ENCODE measurements at regions not wholly inside any gene's neighbourhood (a gene's known extent, or its start where the extent isn't known, plus 50 kb on each side); places are given as distances from the start of the nearest gene placed in this dataset.

DNA sequence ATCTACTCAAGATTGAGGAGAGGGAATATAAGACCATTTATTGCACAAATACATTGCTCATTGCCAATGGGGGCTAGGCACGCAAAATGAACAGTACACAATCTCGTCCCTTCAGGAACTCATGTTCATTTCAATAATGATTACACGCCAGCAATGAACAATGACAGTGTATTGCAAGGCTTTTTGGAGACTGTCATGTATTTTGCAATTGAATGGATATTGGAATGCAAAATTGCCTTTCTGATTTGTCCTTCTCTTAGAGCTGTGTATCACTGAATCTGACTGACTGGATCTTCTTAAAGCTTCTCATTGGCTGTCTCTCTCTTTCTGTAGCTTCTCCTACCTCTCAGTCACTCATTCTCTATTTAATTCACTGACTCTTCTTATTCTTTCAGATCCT, 400.2 kb upstream of the DCN start:
- TF ChIP-seq, protein P1, sequence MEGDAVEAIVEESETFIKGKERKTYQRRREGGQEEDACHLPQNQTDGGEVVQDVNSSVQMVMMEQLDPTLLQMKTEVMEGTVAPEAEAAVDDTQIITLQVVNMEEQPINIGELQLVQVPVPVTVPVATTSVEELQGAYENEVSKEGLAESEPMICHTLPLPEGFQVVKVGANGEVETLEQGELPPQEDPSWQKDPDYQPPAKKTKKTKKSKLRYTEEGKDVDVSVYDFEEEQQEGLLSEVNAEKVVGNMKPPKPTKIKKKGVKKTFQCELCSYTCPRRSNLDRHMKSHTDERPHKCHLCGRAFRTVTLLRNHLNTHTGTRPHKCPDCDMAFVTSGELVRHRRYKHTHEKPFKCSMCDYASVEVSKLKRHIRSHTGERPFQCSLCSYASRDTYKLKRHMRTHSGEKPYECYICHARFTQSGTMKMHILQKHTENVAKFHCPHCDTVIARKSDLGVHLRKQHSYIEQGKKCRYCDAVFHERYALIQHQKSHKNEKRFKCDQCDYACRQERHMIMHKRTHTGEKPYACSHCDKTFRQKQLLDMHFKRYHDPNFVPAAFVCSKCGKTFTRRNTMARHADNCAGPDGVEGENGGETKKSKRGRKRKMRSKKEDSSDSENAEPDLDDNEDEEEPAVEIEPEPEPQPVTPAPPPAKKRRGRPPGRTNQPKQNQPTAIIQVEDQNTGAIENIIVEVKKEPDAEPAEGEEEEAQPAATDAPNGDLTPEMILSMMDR (IDR thresholded peaks at IDR 0.05; ENCODE audit: insufficient read depth, low read depth, low read length) = no peak
- TF ChIP-seq EZH2 (IDR thresholded peaks at IDR 0.05; ENCODE audit: insufficient read depth, low read length) = no peak
